KMS-11 (cell line): ENCODE measurements at regions not wholly inside any gene's neighbourhood (a gene's known extent, or its start where the extent isn't known, plus 50 kb on each side); places are given as distances from the start of the nearest gene placed in this dataset.

ENCODE experiments used
- H2AFZ ChIP-seq: fragments of 200-600 bp; sonication (generic); 2 replicates; pipeline ENCODE4 v1.6.1; 2016; ENCODE audit warnings: antibody characterized with exemption, mixed run types, low read depth
- H3K27ac ChIP-seq: fragments of 200-600 bp; sonication (generic); 2 replicates; pipeline ENCODE4 v1.6.1; 2016; ENCODE audit warnings: mild to moderate bottlenecking, mixed run types
- H3K27me3 ChIP-seq: fragments of 200-600 bp; sonication (generic); 2 replicates; pipeline ENCODE4 v1.6.1; 2017; ENCODE audit warnings: mild to moderate bottlenecking, low read depth, mixed run types, moderate library complexity; ENCODE audit not compliant: insufficient read depth
- H3K36me3 ChIP-seq: fragments of 200-600 bp; sonication (generic); 2 replicates; pipeline ENCODE4 v1.6.1; 2017; ENCODE audit warnings: mild to moderate bottlenecking, mixed run types; ENCODE audit not compliant: insufficient read depth
- H3K4me1 ChIP-seq: fragments of 200-600 bp; sonication (generic); 2 replicates; pipeline ENCODE4 v1.6.1; 2016; ENCODE audit warnings: mild to moderate bottlenecking, low read depth, mixed run types; ENCODE audit not compliant: poor library complexity, severe bottlenecking
- H3K4me2 ChIP-seq: fragments of 200-600 bp; sonication (generic); 2 replicates; pipeline ENCODE4 v1.7.0; 2016; ENCODE audit warnings: mild to moderate bottlenecking, mixed run types
- H3K4me3 ChIP-seq: fragments of 200-600 bp; sonication (generic); IDR thresholded peaks from 2 replicates; pipeline ENCODE4 v1.6.1; 2017; ENCODE audit warnings: low read depth, low read length, mixed read lengths; ENCODE audit not compliant: insufficient read depth
- H3K79me2 ChIP-seq: fragments of 200-600 bp; sonication (generic); 2 replicates; pipeline ENCODE4 v1.6.1; 2016; ENCODE audit warnings: low read depth, mixed run types; ENCODE audit not compliant: insufficient read depth
- H3K9ac ChIP-seq: fragments of 200-600 bp; sonication (generic); 2 replicates; pipeline ENCODE4 v1.6.1; 2016; ENCODE audit warnings: mild to moderate bottlenecking, mixed run types
- H4K20me1 ChIP-seq: fragments of 200-600 bp; sonication (generic); 2 replicates; pipeline ENCODE4 v1.6.1; 2016; ENCODE audit warnings: mild to moderate bottlenecking, mixed run types; ENCODE audit not compliant: insufficient read depth
- TF ChIP-seq, protein P1 (sequence below): fragments of 200-600 bp; sonication (generic); conservative IDR thresholded peaks from 2 replicates; pipeline ENCODE4 v1.6.1; 2017; ENCODE audit warnings: low read depth, mild to moderate bottlenecking, antibody characterized with exemption, low read length, moderate library complexity, mixed read lengths

DNA sequence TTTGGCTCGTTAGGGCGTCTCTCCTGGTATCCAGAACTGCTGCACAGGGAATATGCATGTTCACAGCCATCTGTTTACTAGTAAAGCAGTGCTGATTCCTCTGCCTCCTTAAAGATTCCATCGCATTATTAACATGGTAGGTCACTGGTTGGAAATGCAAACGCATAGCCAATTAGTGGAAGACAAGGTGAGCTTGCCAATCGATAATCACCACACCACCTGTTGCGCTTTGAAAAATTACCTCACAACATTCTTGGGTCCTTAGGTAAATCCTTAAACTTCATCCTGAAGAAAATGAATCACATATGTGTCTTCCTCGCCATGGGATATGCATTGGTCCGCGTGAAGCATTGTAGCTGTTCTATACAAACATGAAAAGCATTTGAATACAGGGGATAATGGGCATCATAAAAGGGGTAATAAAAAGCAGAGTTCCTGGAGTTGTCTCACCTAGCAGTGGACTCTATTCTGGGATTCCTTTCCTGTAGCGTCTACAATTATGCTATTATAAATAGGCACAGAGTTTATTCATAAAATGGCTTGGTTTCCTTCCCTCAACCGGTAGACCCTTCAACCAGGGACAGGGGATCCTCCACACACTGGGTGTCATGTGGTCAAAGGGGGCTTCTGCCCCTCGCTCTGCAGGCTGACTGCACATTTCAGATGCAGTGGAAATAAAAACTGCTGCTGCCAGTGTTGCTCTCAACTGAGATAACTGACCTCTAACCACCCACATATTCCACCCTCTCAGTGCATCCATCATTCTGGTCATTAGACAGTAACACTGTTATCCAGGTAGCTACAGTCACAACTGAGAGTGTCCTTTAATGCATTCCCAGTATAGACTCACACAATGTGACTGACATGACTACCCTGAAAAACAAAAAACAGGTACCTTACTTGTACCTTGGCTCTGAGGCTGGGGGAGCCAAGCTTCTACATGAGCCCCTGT is 389.2 kb upstream of the NFE2L3 start:
- no peak overlapping the region for H3K4me2 ChIP-seq
- no peaks in the 10 kb centered on the region for H3K36me3 ChIP-seq
- no peak overlapping the region for H3K9ac ChIP-seq
- no peaks in the 10 kb centered on the region for H3K79me2 ChIP-seq
- H3K4me1 ChIP-seq: no peaks in the 10 kb centered on the region
- TF ChIP-seq, protein P1, sequence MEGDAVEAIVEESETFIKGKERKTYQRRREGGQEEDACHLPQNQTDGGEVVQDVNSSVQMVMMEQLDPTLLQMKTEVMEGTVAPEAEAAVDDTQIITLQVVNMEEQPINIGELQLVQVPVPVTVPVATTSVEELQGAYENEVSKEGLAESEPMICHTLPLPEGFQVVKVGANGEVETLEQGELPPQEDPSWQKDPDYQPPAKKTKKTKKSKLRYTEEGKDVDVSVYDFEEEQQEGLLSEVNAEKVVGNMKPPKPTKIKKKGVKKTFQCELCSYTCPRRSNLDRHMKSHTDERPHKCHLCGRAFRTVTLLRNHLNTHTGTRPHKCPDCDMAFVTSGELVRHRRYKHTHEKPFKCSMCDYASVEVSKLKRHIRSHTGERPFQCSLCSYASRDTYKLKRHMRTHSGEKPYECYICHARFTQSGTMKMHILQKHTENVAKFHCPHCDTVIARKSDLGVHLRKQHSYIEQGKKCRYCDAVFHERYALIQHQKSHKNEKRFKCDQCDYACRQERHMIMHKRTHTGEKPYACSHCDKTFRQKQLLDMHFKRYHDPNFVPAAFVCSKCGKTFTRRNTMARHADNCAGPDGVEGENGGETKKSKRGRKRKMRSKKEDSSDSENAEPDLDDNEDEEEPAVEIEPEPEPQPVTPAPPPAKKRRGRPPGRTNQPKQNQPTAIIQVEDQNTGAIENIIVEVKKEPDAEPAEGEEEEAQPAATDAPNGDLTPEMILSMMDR: no peak
- H3K4me3 ChIP-seq: no peak overlapping the region
- no peak overlapping the region for H3K27ac ChIP-seq
- H3K27me3 ChIP-seq: no peaks in the 10 kb centered on the region
- H2AFZ ChIP-seq: no peak overlapping the region
- no peaks in the 10 kb centered on the region for H4K20me1 ChIP-seq

DNA sequence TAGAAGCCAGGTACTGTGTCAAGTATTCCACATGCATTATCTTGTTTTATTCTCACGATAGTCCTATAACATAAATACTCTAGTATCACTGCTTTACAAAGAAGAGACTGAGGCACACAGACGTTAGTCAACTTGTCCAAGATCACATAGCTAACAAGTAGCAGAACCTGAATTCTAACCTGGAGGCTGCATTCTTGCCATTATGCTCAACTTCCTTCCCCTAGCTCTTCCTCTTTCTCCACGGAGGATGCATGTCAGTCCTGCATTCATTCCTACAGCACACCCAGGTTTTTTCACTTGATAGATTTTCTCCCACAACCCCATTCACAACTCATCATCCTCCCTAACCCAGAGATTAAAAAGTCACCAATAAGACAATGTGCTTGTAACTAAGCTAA is 388.5 kb upstream of the NFE2L3 start:
- Histone ChIP-seq H3K9ac (no peak overlapping the region), H3K79me2 (no peaks in the 10 kb centered on the region), H3K36me3 (no peaks in the 10 kb centered on the region), H4K20me1 (no peaks in the 10 kb centered on the region), H3K4me3 (no peak overlapping the region), H3K27me3 (no peaks in the 10 kb centered on the region), H3K4me1 (no peaks in the 10 kb centered on the region), H3K27ac (no peak overlapping the region), H2AFZ (no peak overlapping the region), H3K4me2 (no peak overlapping the region)
- TF ChIP-seq, protein P1: no peak

DNA sequence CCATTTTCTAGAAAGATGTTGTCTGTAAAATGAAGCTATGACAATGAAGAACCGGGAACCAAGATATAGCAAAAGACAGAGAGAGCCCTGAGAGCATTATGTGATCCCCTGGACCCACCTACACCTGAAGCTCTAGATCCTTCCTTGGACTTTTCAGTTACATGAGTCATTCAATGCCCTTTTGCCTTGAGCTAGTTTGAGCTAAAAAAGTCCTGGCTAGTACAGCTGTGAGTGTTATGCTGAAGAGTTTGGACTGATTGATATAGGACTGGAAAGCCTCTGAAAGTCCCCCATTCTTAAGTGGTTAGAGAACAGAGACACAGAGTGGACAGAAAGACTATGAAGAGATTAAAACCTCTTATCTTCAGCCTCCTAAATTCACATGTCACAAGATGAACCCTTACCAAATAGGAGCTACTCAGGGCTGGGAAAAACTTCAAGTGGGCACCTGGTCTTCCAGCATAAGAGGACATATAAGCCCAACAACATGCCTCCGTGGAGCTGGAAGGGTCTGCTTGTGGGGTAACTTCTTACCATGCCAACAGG is 386.8 kb upstream of the NFE2L3 start:
- no peaks in the 10 kb centered on the region for H3K27me3 ChIP-seq
- H3K9ac ChIP-seq: no peak overlapping the region
- no peak overlapping the region for H3K27ac ChIP-seq
- H3K4me1 ChIP-seq: no peaks in the 10 kb centered on the region
- H3K4me2 ChIP-seq: no peak overlapping the region
- H3K4me3 ChIP-seq: no peak overlapping the region
- H3K79me2 ChIP-seq: no peaks in the 10 kb centered on the region
- H2AFZ ChIP-seq: no peak overlapping the region
- no peaks in the 10 kb centered on the region for H3K36me3 ChIP-seq
- TF ChIP-seq, protein P1: no peak
- H4K20me1 ChIP-seq: no peaks in the 10 kb centered on the region

GRCh38 chr7:25770235-25770634 is 381.8 kb upstream of the NFE2L3 start:
- TF ChIP-seq, protein P1: no peak
- Histone ChIP-seq H3K36me3 (no peaks in the 10 kb centered on the region), H3K4me1 (no peaks in the 10 kb centered on the region), H3K9ac (no peak overlapping the region), H3K27me3 (no peaks in the 10 kb centered on the region), H3K4me2 (no peak overlapping the region), H3K4me3 (no peak overlapping the region), H3K79me2 (no peaks in the 10 kb centered on the region), H4K20me1 (no peaks in the 10 kb centered on the region), H3K27ac (no peak overlapping the region), H2AFZ (no peak overlapping the region)
